ENCODE measurements at regions not wholly inside any gene's neighbourhood (a gene's known extent, or its start where the extent isn't known, plus 50 kb on each side); places are given as distances from the start of the nearest gene placed in this dataset.

- H3K27ac ChIP-seq, result no peak overlapping the region
- DNase-seq, result no peak
- TF ChIP-seq POLR2A (IDR thresholded peaks at IDR 0.05), result no peak
- TF ChIP-seq, protein P1, sequence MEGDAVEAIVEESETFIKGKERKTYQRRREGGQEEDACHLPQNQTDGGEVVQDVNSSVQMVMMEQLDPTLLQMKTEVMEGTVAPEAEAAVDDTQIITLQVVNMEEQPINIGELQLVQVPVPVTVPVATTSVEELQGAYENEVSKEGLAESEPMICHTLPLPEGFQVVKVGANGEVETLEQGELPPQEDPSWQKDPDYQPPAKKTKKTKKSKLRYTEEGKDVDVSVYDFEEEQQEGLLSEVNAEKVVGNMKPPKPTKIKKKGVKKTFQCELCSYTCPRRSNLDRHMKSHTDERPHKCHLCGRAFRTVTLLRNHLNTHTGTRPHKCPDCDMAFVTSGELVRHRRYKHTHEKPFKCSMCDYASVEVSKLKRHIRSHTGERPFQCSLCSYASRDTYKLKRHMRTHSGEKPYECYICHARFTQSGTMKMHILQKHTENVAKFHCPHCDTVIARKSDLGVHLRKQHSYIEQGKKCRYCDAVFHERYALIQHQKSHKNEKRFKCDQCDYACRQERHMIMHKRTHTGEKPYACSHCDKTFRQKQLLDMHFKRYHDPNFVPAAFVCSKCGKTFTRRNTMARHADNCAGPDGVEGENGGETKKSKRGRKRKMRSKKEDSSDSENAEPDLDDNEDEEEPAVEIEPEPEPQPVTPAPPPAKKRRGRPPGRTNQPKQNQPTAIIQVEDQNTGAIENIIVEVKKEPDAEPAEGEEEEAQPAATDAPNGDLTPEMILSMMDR (IDR thresholded peaks at IDR 0.05), result no peak
- no peak overlapping the region for H3K4me3 ChIP-seq
- no peaks in the 10 kb centered on the region for H3K9me3 ChIP-seq
- H3K4me1 ChIP-seq, result no peaks in the 10 kb centered on the region
- H3K36me3 ChIP-seq, result no peaks in the 10 kb centered on the region
- no peaks in the 10 kb centered on the region for H3K27me3 ChIP-seq
Measured at GRCh38 chr13:54175466-54175865, 1146.9 kb downstream of the OLFM4 start.

- Histone ChIP-seq H3K4me1 (no peaks in the 10 kb centered on the region), H3K4me3 (no peak overlapping the region), H3K36me3 (no peaks in the 10 kb centered on the region), H3K27ac (no peak overlapping the region), H3K27me3 (no peaks in the 10 kb centered on the region), H3K9me3 (no peaks in the 10 kb centered on the region)
- DNase-seq, result no peak
- no peak for TF ChIP-seq POLR2A (IDR thresholded peaks at IDR 0.05)
- TF ChIP-seq, protein P1 (IDR thresholded peaks at IDR 0.05), result no peak
Measured at GRCh38 chr13:54177466-54177865, 1148.9 kb downstream of the OLFM4 start.

DNA sequence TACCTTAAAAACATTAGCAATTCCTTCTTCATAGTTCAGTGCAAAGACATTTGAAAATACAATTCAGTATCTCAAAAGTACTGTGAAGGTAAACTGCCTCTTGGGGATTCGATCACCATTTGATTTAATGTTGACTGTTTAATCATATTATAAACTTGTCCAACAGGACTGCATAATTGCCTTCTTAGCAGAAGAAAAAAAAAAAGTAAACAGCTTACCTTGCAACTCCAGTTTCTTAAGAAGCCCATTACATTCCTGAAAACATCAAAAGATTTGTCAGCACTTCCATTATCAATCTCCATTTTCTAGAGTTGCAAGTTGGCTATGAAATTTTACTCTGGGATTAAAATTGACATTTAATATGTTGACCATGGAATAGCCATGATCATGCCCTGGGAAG lies 1154.6 kb downstream of the OLFM4 start:
- H3K4me3 ChIP-seq, result no peak overlapping the region
- H3K9me3 ChIP-seq, result no peaks in the 10 kb centered on the region
- H3K27me3 ChIP-seq, result no peaks in the 10 kb centered on the region
- TF ChIP-seq, protein P1 (IDR thresholded peaks at IDR 0.05), result no peak
- no peak for TF ChIP-seq POLR2A (IDR thresholded peaks at IDR 0.05)
- no peaks in the 10 kb centered on the region for H3K36me3 ChIP-seq
- no peak for DNase-seq
- H3K4me1 ChIP-seq, result no peaks in the 10 kb centered on the region
- no peak overlapping the region for H3K27ac ChIP-seq

DNA sequence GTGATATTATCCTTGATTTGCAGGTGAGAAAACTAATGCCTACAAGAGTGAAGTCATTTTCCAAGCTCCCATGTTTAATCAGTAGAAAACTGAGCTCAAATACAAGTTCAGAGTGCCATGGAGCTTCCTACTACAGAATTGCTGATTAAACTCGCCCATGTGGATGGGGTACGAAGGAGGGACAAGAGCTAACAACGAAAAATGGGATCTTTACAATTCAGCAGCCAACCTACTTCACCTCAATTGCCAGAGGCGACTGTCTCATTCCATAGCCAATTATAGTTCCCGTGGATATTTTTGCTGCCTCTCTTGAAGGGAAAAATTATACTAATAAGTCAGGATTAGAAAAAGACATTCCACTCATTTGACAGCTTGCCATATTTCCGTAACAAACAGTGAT lies 1155.1 kb downstream of the OLFM4 start:
- H3K4me1 ChIP-seq, result no peaks in the 10 kb centered on the region
- H3K36me3 ChIP-seq, result no peaks in the 10 kb centered on the region
- no peak overlapping the region for H3K27ac ChIP-seq
- no peaks in the 10 kb centered on the region for H3K9me3 ChIP-seq
- H3K4me3 ChIP-seq, result no peak overlapping the region
- no peak for DNase-seq
- no peak for TF ChIP-seq POLR2A (IDR thresholded peaks at IDR 0.05)
- TF ChIP-seq, protein P1 (IDR thresholded peaks at IDR 0.05), result no peak
- H3K27me3 ChIP-seq, result no peaks in the 10 kb centered on the region

- DNase-seq, result no peak
- no peaks in the 10 kb centered on the region for H3K4me1 ChIP-seq
- H3K9me3 ChIP-seq, result no peaks in the 10 kb centered on the region
- no peaks in the 10 kb centered on the region for H3K36me3 ChIP-seq
- no peak overlapping the region for H3K4me3 ChIP-seq
- no peaks in the 10 kb centered on the region for H3K27me3 ChIP-seq
- H3K27ac ChIP-seq, result no peak overlapping the region
- TF ChIP-seq, protein P1 (IDR thresholded peaks at IDR 0.05), result no peak
- no peak for TF ChIP-seq POLR2A (IDR thresholded peaks at IDR 0.05)
Measured at GRCh38 chr13:54184576-54184975, 1156.0 kb downstream of the OLFM4 start.

- Histone ChIP-seq H3K4me1 (no peaks in the 10 kb centered on the region), H3K36me3 (no peaks in the 10 kb centered on the region), H3K9me3 (no peaks in the 10 kb centered on the region), H3K27me3 (no peaks in the 10 kb centered on the region), H3K4me3 (no peak overlapping the region), H3K27ac (no peak overlapping the region)
- TF ChIP-seq, protein P1 (IDR thresholded peaks at IDR 0.05), result no peak
- no peak for TF ChIP-seq POLR2A (IDR thresholded peaks at IDR 0.05)
- DNase-seq, result no peak
Measured at GRCh38 chr13:54185101-54185500, 1156.5 kb downstream of the OLFM4 start.

Measured in Peyer's patch (tissue), 4 donors.